ENCODE measurements at regions not wholly inside any gene's neighbourhood (a gene's known extent, or its start where the extent isn't known, plus 50 kb on each side); places are given as distances from the start of the nearest gene placed in this dataset.

GRCh38 chr13:60981407-60981806 lies 434.2 kb downstream of the PCDH20 start:
- TF ChIP-seq CTCF (IDR thresholded peaks at IDR 0.05; ENCODE audit: low read depth, low read length, missing control alignments), result no peak
- no peak overlapping the region for H3K4me3 ChIP-seq (ENCODE audit: low read depth, low read length)
- no peak for DNase-seq (ENCODE audit: low read depth)

GRCh38 chr13:60976367-60976766 lies 439.3 kb downstream of the PCDH20 start:
- DNase-seq (ENCODE audit: low read depth), result no peak
- H3K4me3 ChIP-seq (ENCODE audit: low read depth, low read length), result no peak overlapping the region

DNA sequence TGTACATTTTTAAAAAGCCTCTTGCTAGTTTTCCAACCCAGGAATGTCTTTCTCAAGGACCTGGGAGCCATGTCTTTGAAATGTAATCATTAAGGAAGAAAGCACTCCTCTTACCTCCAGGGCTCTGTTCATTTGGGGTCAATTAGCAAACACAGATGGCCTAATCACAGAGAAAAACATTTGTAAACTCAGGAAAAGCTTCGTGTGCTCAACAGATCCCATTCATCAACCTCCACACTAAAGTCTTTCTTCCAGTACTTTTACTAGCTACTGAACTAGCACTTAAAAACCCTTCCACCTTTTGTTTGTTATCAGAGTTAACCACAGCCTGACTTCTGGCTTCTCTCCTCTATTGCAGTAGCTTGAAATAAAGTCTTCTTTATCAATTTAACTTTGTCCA lies 441.4 kb downstream of the PCDH20 start:
- no peak for DNase-seq (ENCODE audit: low read depth)
- TF ChIP-seq CTCF (IDR thresholded peaks at IDR 0.05; ENCODE audit: low read depth, low read length, missing control alignments), result no peak
- no peak overlapping the region for H3K4me3 ChIP-seq (ENCODE audit: low read depth, low read length)

More at GRCh38 chr13:60976367-60976766, 439.3 kb downstream of the PCDH20 start:
- no peak for TF ChIP-seq CTCF (IDR thresholded peaks at IDR 0.05; ENCODE audit: low read depth, low read length, missing control alignments)

- no peak overlapping the region for H3K4me3 ChIP-seq (ENCODE audit: low read depth, low read length)
- DNase-seq (ENCODE audit: low read depth), result no peak
- TF ChIP-seq CTCF (IDR thresholded peaks at IDR 0.05; ENCODE audit: low read depth, low read length, missing control alignments), result no peak
Observed at GRCh38 chr13:60973529-60973928, 442.1 kb downstream of the PCDH20 start.

DNA sequence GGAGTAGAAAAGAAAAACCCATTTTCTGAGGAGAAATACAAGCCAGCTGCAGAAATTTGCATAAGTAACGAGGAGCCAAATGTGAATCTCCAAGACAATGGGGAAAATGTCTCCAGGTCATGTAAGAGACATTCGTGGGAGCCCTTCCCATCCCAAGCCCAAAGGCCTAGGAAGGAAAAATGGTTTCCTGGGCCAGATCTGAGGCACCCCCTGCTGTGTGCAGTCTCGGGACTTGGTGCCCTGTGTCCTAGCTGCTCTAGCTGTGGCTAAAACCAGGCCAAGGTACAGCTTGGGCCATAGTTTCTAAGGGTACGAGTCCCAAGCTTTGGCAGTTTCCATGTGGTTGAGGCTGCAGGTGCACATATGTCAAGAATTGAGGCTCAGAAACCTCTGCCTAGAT lies 444.9 kb downstream of the PCDH20 start:
- no peak for DNase-seq (ENCODE audit: low read depth)
- no peak overlapping the region for H3K4me3 ChIP-seq (ENCODE audit: low read depth, low read length)
- no peak for TF ChIP-seq CTCF (IDR thresholded peaks at IDR 0.05; ENCODE audit: low read depth, low read length, missing control alignments)

DNA sequence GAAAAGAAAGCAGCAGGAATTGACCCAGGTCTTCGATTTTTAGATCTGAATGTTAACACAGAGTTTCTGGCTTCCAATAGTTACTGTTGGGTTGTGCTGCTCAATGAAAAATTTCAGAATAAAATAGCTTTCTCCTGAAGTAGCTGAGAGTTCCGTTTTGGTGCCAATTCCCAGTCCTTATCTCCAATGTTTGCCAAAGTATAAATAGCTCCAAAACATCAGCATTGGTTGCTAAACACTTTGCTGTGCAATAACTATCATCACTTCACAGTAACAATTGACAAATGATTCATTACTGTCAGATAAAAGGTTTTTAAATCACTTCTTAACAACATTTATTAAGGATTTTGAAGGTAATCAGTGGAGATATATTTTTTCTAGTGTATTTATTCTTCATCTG lies 446.0 kb downstream of the PCDH20 start:
- DNase-seq (ENCODE audit: low read depth), result no peak
- H3K4me3 ChIP-seq (ENCODE audit: low read depth, low read length), result no peak overlapping the region
- no peak for TF ChIP-seq CTCF (IDR thresholded peaks at IDR 0.05; ENCODE audit: low read depth, low read length, missing control alignments)

DNA sequence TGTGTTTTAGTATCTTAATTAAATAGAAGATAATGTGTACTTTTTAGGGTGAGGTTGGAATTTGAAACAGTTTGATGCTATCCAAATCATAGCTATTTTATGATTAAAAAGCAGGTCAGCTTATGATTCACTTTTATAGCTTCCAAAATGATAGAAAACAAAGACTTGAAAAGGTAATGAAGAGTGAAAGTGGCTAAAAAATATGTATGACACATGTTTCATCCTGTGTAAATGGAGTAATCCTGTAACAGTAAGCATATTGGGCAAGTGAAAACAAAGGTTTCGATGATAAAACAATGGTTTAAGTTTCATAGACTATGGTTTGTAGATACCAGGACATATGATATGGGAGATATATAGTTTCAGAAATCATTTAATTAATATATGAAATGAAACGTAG lies 456.2 kb downstream of the PCDH20 start:
- no peak overlapping the region for H3K4me3 ChIP-seq (ENCODE audit: low read depth, low read length)
- TF ChIP-seq CTCF (IDR thresholded peaks at IDR 0.05; ENCODE audit: low read depth, low read length, missing control alignments), result no peak
- no peak for DNase-seq (ENCODE audit: low read depth)
